ENCODE measurements at regions not wholly inside any gene's neighbourhood (a gene's known extent, or its start where the extent isn't known, plus 50 kb on each side); places are given as distances from the start of the nearest gene placed in this dataset.

- Histone ChIP-seq H3K27me3 (ENCODE audit: insufficient read depth, poor library complexity, severe bottlenecking) (no peaks in the 10 kb centered on the region), H3K4me3 (replicated peaks; ENCODE audit: insufficient read depth, low read length) (no peak overlapping the region), H3K27ac (replicated peaks) (no peak overlapping the region)
- TF ChIP-seq GABPA (IDR thresholded peaks at IDR 0.05; ENCODE audit: low read depth) (no peak), SPI1 (IDR thresholded peaks at IDR 0.05; ENCODE audit: borderline replicate concordance, low read depth) (no peak), REST (IDR thresholded peaks at IDR 0.05; ENCODE audit: insufficient replicate concordance, low read depth) (no peak), POLR2AphosphoS5 (IDR thresholded peaks at IDR 0.05; ENCODE audit: low read depth) (no peak), CTCF (IDR thresholded peaks at IDR 0.05; ENCODE audit: insufficient read depth, low read length) (no peak)
- DNase-seq (ENCODE audit: low read depth in 1 of 2, low spot score in 1 of 2) = no peak
Observed at GRCh38 chr12:124428792-124429281, 133.9 kb downstream of the RFLNA start.

DNA sequence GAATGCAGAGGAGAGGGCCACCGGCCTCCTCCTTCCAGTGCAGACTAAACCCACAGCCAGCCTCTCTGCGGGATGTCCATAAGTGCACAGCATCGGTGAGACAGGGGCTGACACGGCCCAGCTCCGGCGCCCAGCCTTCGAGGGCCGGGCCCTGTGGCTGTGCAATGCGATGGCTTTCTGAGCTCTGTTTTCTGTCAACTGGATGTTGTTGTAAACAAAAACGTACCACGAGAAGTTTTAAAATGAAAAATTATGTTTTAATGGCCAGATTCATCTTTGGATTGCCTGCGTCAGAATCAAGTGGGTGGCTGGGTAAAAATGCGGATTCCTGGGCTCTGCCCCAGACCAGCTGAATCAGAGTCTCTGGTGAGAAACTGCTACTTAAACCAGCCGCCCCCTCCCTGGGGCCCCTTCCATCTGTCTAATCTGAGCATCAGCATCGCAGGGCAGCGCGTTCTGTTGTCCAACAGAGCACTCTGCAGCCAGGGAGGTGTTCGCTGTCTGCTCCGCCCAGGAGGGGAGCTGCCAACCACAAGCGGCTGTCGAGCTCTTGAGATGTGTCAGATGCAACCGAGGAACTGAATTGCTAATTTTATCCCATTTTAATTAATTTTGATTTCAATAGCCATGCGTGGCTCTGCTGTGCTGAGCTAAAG is 133.4 kb downstream of the RFLNA start:
- Histone ChIP-seq H3K27ac (replicated peaks) (no peak overlapping the region), H3K4me3 (replicated peaks; ENCODE audit: insufficient read depth, low read length) (no peak overlapping the region), H3K27me3 (ENCODE audit: insufficient read depth, poor library complexity, severe bottlenecking) (no peaks in the 10 kb centered on the region)
- TF ChIP-seq GABPA (IDR thresholded peaks at IDR 0.05; ENCODE audit: low read depth) = no peak
- TF ChIP-seq SPI1 (IDR thresholded peaks at IDR 0.05; ENCODE audit: borderline replicate concordance, low read depth) = no peak
- TF ChIP-seq POLR2AphosphoS5 (IDR thresholded peaks at IDR 0.05; ENCODE audit: low read depth) = no peak
- no peak for TF ChIP-seq CTCF (IDR thresholded peaks at IDR 0.05; ENCODE audit: insufficient read depth, low read length)
- no peak for TF ChIP-seq REST (IDR thresholded peaks at IDR 0.05; ENCODE audit: insufficient replicate concordance, low read depth)
- no peak for DNase-seq (ENCODE audit: low read depth in 1 of 2, low spot score in 1 of 2)

- no peak for DNase-seq (ENCODE audit: low read depth in 1 of 2, low spot score in 1 of 2)
- H3K4me3 ChIP-seq (replicated peaks; ENCODE audit: insufficient read depth, low read length) = no peak overlapping the region
- H3K27ac ChIP-seq (replicated peaks) = no peak overlapping the region
- no peaks in the 10 kb centered on the region for H3K27me3 ChIP-seq (ENCODE audit: insufficient read depth, poor library complexity, severe bottlenecking)
- TF ChIP-seq GABPA (IDR thresholded peaks at IDR 0.05; ENCODE audit: low read depth) (no peak), CTCF (IDR thresholded peaks at IDR 0.05; ENCODE audit: insufficient read depth, low read length) (no peak), SPI1 (IDR thresholded peaks at IDR 0.05; ENCODE audit: borderline replicate concordance, low read depth) (no peak; the same call in 1 of the 2 replicates), REST (IDR thresholded peaks at IDR 0.05; ENCODE audit: insufficient replicate concordance, low read depth) (no peak), POLR2AphosphoS5 (IDR thresholded peaks at IDR 0.05; ENCODE audit: low read depth) (no peak)
Observed at GRCh38 chr12:124426594-124427555, 132.0 kb downstream of the RFLNA start.

Data from HL-60 (cell line).